Panc1 (cell line): ENCODE measurements at regions not wholly inside any gene's neighbourhood (a gene's known extent, or its start where the extent isn't known, plus 50 kb on each side); places are given as distances from the start of the nearest gene placed in this dataset.

Experiments
- ATAC-seq: fragments of 200-7000 bp; cut with Tn5 transposase; 2 replicates; pipeline ENCODE4 v1.9.1; 2020; ENCODE audit warnings: mild to moderate bottlenecking, moderate library complexity
- BruUV-seq: library from RNA; stranded (reverse); fragments of 400-500 nt; replicated peaks from 2 replicates; lab custom pipeline; 2021; lab: Mats Ljungman, UMichigan
- CTCF ChIA-PET: fragments of 300-600 bp; sonication (Branson Sonifier 250); formaldehyde crosslinking; loops from one replicate; lab custom pipeline; 2022; ENCODE audit warnings: antibody characterized with exemption; lab: Charles Lee
- POLR2A ChIA-PET: fragments of 300-600 bp; sonication (Branson Sonifier 250); formaldehyde crosslinking; loops from one replicate; lab custom pipeline; 2022; ENCODE audit warnings: antibody characterized with exemption; lab: Charles Lee
- DNase-seq: peaks from one replicate; pipeline ENCODE4 v3.0.0-alpha.2; 2010; ENCODE audit warnings: low read depth, low spot score
- H3K27ac ChIP-seq: 2 replicates; pipeline ENCODE4 v1.5.1; 2011; ENCODE audit warnings: mild to moderate bottlenecking, low read length, inconsistent platforms
- H3K27me3 ChIP-seq: fragments of 200-500 bp; sonication (Bioruptor generic); 2 replicates; pipeline ENCODE4 v1.6.0; 2014; ENCODE audit warnings: low read length, inconsistent platforms; ENCODE audit not compliant: control insufficient read depth, insufficient read depth
- H3K36me3 ChIP-seq: fragments of 200-500 bp; sonication (Bioruptor generic); 2 replicates; pipeline ENCODE4 v1.5.1; 2014; ENCODE audit warnings: inconsistent platforms, mild to moderate bottlenecking, low read length, moderate library complexity; ENCODE audit not compliant: control insufficient read depth, insufficient read depth
- H3K4me1 ChIP-seq: 2 replicates; pipeline ENCODE4 v1.5.1; 2011; ENCODE audit warnings: inconsistent platforms, mild to moderate bottlenecking, low read length, moderate library complexity; ENCODE audit not compliant: control insufficient read depth, insufficient read depth
- H3K4me3 ChIP-seq, 2 experiments: 2 replicates each; pipeline ENCODE4 v1.5.1; 2011 to 2012; ENCODE audit warnings: low read depth in 2 of 2, low read length in 2 of 2, mild to moderate bottlenecking in 2 of 2, inconsistent platforms in 1 of 2, moderate library complexity in 1 of 2
- H3K9me3 ChIP-seq: fragments of 200-500 bp; sonication (Bioruptor generic); 2 replicates; pipeline ENCODE4 v1.5.1; 2014; ENCODE audit warnings: low read depth, mild to moderate bottlenecking, inconsistent platforms, low read length, moderate library complexity; ENCODE audit not compliant: control insufficient read depth, insufficient read depth
- CTCF ChIP-seq: fragments of 450-650 bp; IDR thresholded peaks from 2 replicates; pipeline ENCODE4 v1.5.1; 2017; ENCODE audit warnings: mild to moderate bottlenecking
- POLR2AphosphoS5 ChIP-seq: IDR thresholded peaks from 2 replicates; pipeline ENCODE4 v1.6.1; 2012; ENCODE audit warnings: mild to moderate bottlenecking, low read depth, low read length, moderate library complexity
- REST ChIP-seq, 2 experiments: IDR thresholded peaks; 2 replicates each; pipeline ENCODE4 v1.6.1; 2011 to 2012; ENCODE audit warnings: low read depth in 2 of 2, control low read depth in 1 of 2, low read length in 1 of 2, mild to moderate bottlenecking in 1 of 2, moderate library complexity in 1 of 2; ENCODE audit not compliant: insufficient read depth in 1 of 2
- SIN3A ChIP-seq: IDR thresholded peaks from 2 replicates; pipeline ENCODE4 v1.6.1; 2012; ENCODE audit warnings: low read depth, mild to moderate bottlenecking, low read length, moderate library complexity, borderline replicate concordance; ENCODE audit not compliant: insufficient read depth
- TCF7L2 ChIP-seq: IDR thresholded peaks from 2 replicates; pipeline ENCODE4 v1.6.1; 2011; ENCODE audit warnings: mild to moderate bottlenecking, low read depth, low read length, inconsistent platforms
- in situ Hi-C: cut with HindIII; loops from 2 replicates; pipeline ENCODE4 v1.10.0; 2016; ENCODE audit warnings: low sequenced_read_pairs, low pct_unique_long_range_greater_than_20kb
- intact Hi-C: fragments of 100-400 bp; cut with micrococcal nuclease; formaldehyde crosslinking; loops from one replicate; pipeline ENCODE4 v1.10.0; 2022; ENCODE audit not compliant: unreplicated experiment

GRCh38 chr6:156616495-156616894, 160.7 kb upstream of the ARID1B start:
- no peaks in the 10 kb centered on the region for H3K36me3 ChIP-seq
- BruUV-seq, result no TSS peak
- H3K9me3 ChIP-seq, result peaks cover 8% of the 10 kb centered on the region; the same call in 1 of the 2 replicates
- ChIA-PET CTCF (no interaction called here), POLR2A (no interaction called here)
- in situ Hi-C loops (no loop called here), intact Hi-C loops (no loop called here)
- H3K27ac ChIP-seq, result no peak overlapping the region
- no peaks in the 10 kb centered on the region for H3K4me1 ChIP-seq
- DNase-seq (no peak), ATAC-seq (no peak)
- H3K4me3 ChIP-seq, result no peak overlapping the region
- no peaks in the 10 kb centered on the region for H3K27me3 ChIP-seq
- TF ChIP-seq REST (IDR thresholded peaks at IDR 0.05; ENCODE audit: insufficient read depth in 1 of 2, low read depth in 2 of 2, low read length in 1 of 2) (no peak), CTCF (no peak)

- in situ Hi-C loops (no loop called here), intact Hi-C loops (no loop called here)
- DNase-seq (no peak), ATAC-seq (no peak)
- H3K4me1 ChIP-seq, result no peaks in the 10 kb centered on the region
- H3K27ac ChIP-seq, result no peak overlapping the region
- H3K4me3 ChIP-seq, result no peak overlapping the region
- H3K36me3 ChIP-seq, result no peaks in the 10 kb centered on the region
- peaks cover 10% of the 10 kb centered on the region; the same call in 1 of the 2 replicates for H3K9me3 ChIP-seq
- CTCF ChIA-PET, result no interaction called here
- no TSS peak for BruUV-seq
- H3K27me3 ChIP-seq, result no peaks in the 10 kb centered on the region
- no peak for TF ChIP-seq SIN3A
- no peak for TF ChIP-seq POLR2AphosphoS5
- no peak for TF ChIP-seq TCF7L2
- TF ChIP-seq CTCF, result no peak
- no peak for TF ChIP-seq REST (IDR thresholded peaks at IDR 0.05; ENCODE audit: insufficient read depth in 1 of 2, low read depth in 2 of 2, low read length in 1 of 2)
- POLR2A ChIA-PET, result no interaction called here
These were observed 163.2 kb upstream of the ARID1B start for GRCh38 chr6:156613996-156614395.
